SK-N-MC (cell line): ENCODE measurements at regions not wholly inside any gene's neighbourhood (a gene's known extent, or its start where the extent isn't known, plus 50 kb on each side); places are given as distances from the start of the nearest gene placed in this dataset.

Experiments used
- EZH2 ChIP-seq: fragments of 200-600 bp; sonication (generic); IDR thresholded peaks from one replicate; pipeline ENCODE4 v1.6.1; 2017; ENCODE audit warnings: antibody characterized with exemption
- POLR2AphosphoS5 ChIP-seq: IDR thresholded peaks from 2 replicates; pipeline ENCODE4 v1.6.1; 2012; ENCODE audit warnings: mild to moderate bottlenecking, low read depth, low read length, borderline replicate concordance

GRCh38 chr9:86838519-86839497 lies 108.5 kb downstream of the GAS1 start:
- no peak for TF ChIP-seq POLR2AphosphoS5
- no peak for TF ChIP-seq EZH2
